IMR-90 (cell line): ENCODE measurements at regions not wholly inside any gene's neighbourhood (a gene's known extent, or its start where the extent isn't known, plus 50 kb on each side); places are given as distances from the start of the nearest gene placed in this dataset.

ENCODE experiments used
- BHLHE40 ChIP-seq: fragments of 150-350 bp; IDR thresholded peaks from 2 replicates; pipeline ENCODE4 v1.6.1; 2016; ENCODE audit warnings: mild to moderate bottlenecking, low read depth, low read length
- FOS ChIP-seq: fragments of 150-350 bp; IDR thresholded peaks from 2 replicates; pipeline ENCODE4 v1.6.1; 2016; ENCODE audit warnings: low read depth, low read length
- MAFK ChIP-seq: IDR thresholded peaks from 2 replicates; pipeline ENCODE4 v1.6.1; 2012; ENCODE audit warnings: low read depth, low read length, improper control_type of control experiment
- MXI1 ChIP-seq: IDR thresholded peaks from 2 replicates; pipeline ENCODE4 v1.6.1; 2012; ENCODE audit warnings: low read depth, mild to moderate bottlenecking, low read length, moderate library complexity, borderline replicate concordance
- NFE2L2 ChIP-seq: fragments of 150-350 bp; IDR thresholded peaks from 2 replicates; pipeline ENCODE4 v1.6.1; 2016; ENCODE audit warnings: low read depth, mild to moderate bottlenecking, low read length
- POLR2A ChIP-seq: IDR thresholded peaks from 2 replicates; pipeline ENCODE4 v1.6.1; 2012; ENCODE audit warnings: mild to moderate bottlenecking, low read depth, low read length
- RFX5 ChIP-seq: IDR thresholded peaks from 2 replicates; pipeline ENCODE4 v1.8.0; 2012; ENCODE audit warnings: low read depth, mild to moderate bottlenecking, low read length, moderate library complexity
- SMC3 ChIP-seq: fragments of 150-350 bp; IDR thresholded peaks from 2 replicates; pipeline ENCODE4 v1.6.1; 2016; ENCODE audit warnings: low read depth, mild to moderate bottlenecking, antibody characterized with exemption, low read length, moderate library complexity
- TF ChIP-seq, protein P1 (sequence below): conservative IDR thresholded peaks from 2 replicates; pipeline ENCODE4 v1.5.1; 2012; ENCODE audit warnings: mild to moderate bottlenecking, low read depth, low read length, improper control_type of control experiment

- TF ChIP-seq POLR2A (no peak), MXI1 (no peak), NFE2L2 (no peak), SMC3 (no peak), BHLHE40 (no peak), FOS (no peak), RFX5 (no peak), MAFK (no peak)
- TF ChIP-seq, protein P1, sequence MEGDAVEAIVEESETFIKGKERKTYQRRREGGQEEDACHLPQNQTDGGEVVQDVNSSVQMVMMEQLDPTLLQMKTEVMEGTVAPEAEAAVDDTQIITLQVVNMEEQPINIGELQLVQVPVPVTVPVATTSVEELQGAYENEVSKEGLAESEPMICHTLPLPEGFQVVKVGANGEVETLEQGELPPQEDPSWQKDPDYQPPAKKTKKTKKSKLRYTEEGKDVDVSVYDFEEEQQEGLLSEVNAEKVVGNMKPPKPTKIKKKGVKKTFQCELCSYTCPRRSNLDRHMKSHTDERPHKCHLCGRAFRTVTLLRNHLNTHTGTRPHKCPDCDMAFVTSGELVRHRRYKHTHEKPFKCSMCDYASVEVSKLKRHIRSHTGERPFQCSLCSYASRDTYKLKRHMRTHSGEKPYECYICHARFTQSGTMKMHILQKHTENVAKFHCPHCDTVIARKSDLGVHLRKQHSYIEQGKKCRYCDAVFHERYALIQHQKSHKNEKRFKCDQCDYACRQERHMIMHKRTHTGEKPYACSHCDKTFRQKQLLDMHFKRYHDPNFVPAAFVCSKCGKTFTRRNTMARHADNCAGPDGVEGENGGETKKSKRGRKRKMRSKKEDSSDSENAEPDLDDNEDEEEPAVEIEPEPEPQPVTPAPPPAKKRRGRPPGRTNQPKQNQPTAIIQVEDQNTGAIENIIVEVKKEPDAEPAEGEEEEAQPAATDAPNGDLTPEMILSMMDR: no peak
Observed at GRCh38 chr1:106325600-106325999, 730.9 kb upstream of the PRMT6 start.
